Neuronal stem cell (in vitro differentiated cells): ENCODE measurements at regions not wholly inside any gene's neighbourhood (a gene's known extent, or its start where the extent isn't known, plus 50 kb on each side); places are given as distances from the start of the nearest gene placed in this dataset.

Experiments
- DNase-seq: peaks from one replicate; pipeline ENCODE4 v3.0.0-alpha.2; 2013; ENCODE audit warnings: low spot score
- H2AFZ ChIP-seq: one replicate; pipeline ENCODE4 v1.6.1; 2013; ENCODE audit warnings: mild to moderate bottlenecking, low read length, inconsistent platforms
- H2AK5ac ChIP-seq: 2 replicates; pipeline ENCODE4 v1.6.1; 2013; ENCODE audit warnings: low read depth, mild to moderate bottlenecking, inconsistent platforms, low read length, moderate library complexity, mixed read lengths
- H2BK120ac ChIP-seq: 2 replicates; pipeline ENCODE4 v1.6.1; 2013; ENCODE audit warnings: low read depth, mild to moderate bottlenecking, inconsistent platforms, low read length, moderate library complexity, mixed read lengths
- H2BK12ac ChIP-seq: one replicate; pipeline ENCODE4 v1.6.1; 2013; ENCODE audit warnings: low read length, inconsistent platforms
- H2BK15ac ChIP-seq: 2 replicates; pipeline ENCODE4 v1.6.1; 2013; ENCODE audit warnings: mild to moderate bottlenecking, low read length, inconsistent platforms, mixed read lengths
- H2BK5ac ChIP-seq: one replicate; pipeline ENCODE4 v1.6.1; 2013; ENCODE audit warnings: inconsistent platforms, mild to moderate bottlenecking, low read length, moderate library complexity
- H3K14ac ChIP-seq: one replicate; pipeline ENCODE4 v1.6.1; 2013; ENCODE audit warnings: low read length, inconsistent platforms
- H3K18ac ChIP-seq: 2 replicates; pipeline ENCODE4 v1.6.1; 2013; ENCODE audit warnings: low read length, inconsistent platforms
- H3K23ac ChIP-seq: 2 replicates; pipeline ENCODE4 v1.6.1; 2013; ENCODE audit warnings: low read depth, mild to moderate bottlenecking, mixed read lengths, low read length, inconsistent platforms; ENCODE audit not compliant: poor library complexity
- H3K27ac ChIP-seq: replicated peaks from 3 replicates; pipeline ENCODE4 v1.5.1; 2013; ENCODE audit warnings: low read length, inconsistent platforms
- H3K27me3 ChIP-seq, 3 experiments: 2 replicates each; pipeline ENCODE4 v1.6.1; 2013; ENCODE audit warnings: low read length in 3 of 3, mild to moderate bottlenecking in 2 of 3, inconsistent platforms in 1 of 3, low read depth in 1 of 3, mixed read lengths in 1 of 3, moderate library complexity in 1 of 3; ENCODE audit not compliant: control insufficient read depth in 3 of 3, insufficient read depth in 3 of 3
- H3K36me3 ChIP-seq, 2 donors: replicated peaks in 1 of 2; 2 replicates each; pipeline ENCODE4 v1.6.1; 2013; ENCODE audit warnings: low read length in 2 of 2; ENCODE audit not compliant: control insufficient read depth in 2 of 2, insufficient read depth in 2 of 2
- H3K4ac ChIP-seq: 2 replicates; pipeline ENCODE4 v1.6.1; 2013; ENCODE audit warnings: inconsistent platforms, mild to moderate bottlenecking, low read length, moderate library complexity
- H3K4me1 ChIP-seq, 2 donors: 1 replicate in 1 of 2; 2 replicates in 1 of 2; pipeline ENCODE4 v1.6.1; 2013; ENCODE audit warnings: low read length in 2 of 2, low read depth in 1 of 2; ENCODE audit not compliant: control insufficient read depth in 2 of 2, insufficient read depth in 1 of 2
- H3K4me2 ChIP-seq: one replicate; pipeline ENCODE4 v1.6.1; 2013; ENCODE audit warnings: mild to moderate bottlenecking, low read length, inconsistent platforms; ENCODE audit not compliant: insufficient read depth, poor library complexity, severe bottlenecking
- H3K4me3 ChIP-seq, 2 donors: 2 replicates each; pipeline ENCODE4 v1.5.1; 2013; ENCODE audit warnings: low read length in 2 of 2, mild to moderate bottlenecking in 2 of 2, inconsistent platforms in 1 of 2, moderate library complexity in 1 of 2
- H3K79me1 ChIP-seq: one replicate; pipeline ENCODE4 v1.6.1; 2013; ENCODE audit warnings: low read depth, mild to moderate bottlenecking, inconsistent platforms, low read length, moderate library complexity
- H3K9ac ChIP-seq: one replicate; pipeline ENCODE4 v1.6.1; 2013; ENCODE audit warnings: mild to moderate bottlenecking, low read depth, low read length, inconsistent platforms; ENCODE audit not compliant: poor library complexity
- H3K9me3 ChIP-seq, 2 donors: replicated peaks in 1 of 2; 2 replicates each; pipeline versions ENCODE3 to v1.6.1; 2013; ENCODE audit warnings: low read length in 2 of 2, mild to moderate bottlenecking in 2 of 2, inconsistent platforms in 1 of 2, low read depth in 1 of 2, mixed read lengths in 1 of 2, moderate library complexity in 1 of 2; ENCODE audit not compliant: control insufficient read depth in 2 of 2, insufficient read depth in 1 of 2
- H4K8ac ChIP-seq: one replicate; pipeline ENCODE4 v1.6.1; 2013; ENCODE audit warnings: low read depth, mild to moderate bottlenecking, inconsistent platforms, low read length, moderate library complexity
- H4K91ac ChIP-seq: one replicate; pipeline ENCODE4 v1.6.1; 2013; ENCODE audit warnings: low read length, low read depth, mild to moderate bottlenecking, inconsistent platforms; ENCODE audit not compliant: poor library complexity
- WGBS, 2 donors: extraction: QIAGEN DNeasy Blood & Tissue Kit; methylation state at CpG; one replicate each; pipeline ENCODE4 v1.1.7; 2013; ENCODE audit warnings: missing lambda C conversion rate in 2 of 2, mixed read lengths in 1 of 2; ENCODE audit not compliant: insufficient read length in 2 of 2, insufficient replicate concordance in 1 of 2; ENCODE audit errors: extremely low coverage in 2 of 2; 5-methylcytosine and 5-hydroxymethylcytosine counted together

DNA sequence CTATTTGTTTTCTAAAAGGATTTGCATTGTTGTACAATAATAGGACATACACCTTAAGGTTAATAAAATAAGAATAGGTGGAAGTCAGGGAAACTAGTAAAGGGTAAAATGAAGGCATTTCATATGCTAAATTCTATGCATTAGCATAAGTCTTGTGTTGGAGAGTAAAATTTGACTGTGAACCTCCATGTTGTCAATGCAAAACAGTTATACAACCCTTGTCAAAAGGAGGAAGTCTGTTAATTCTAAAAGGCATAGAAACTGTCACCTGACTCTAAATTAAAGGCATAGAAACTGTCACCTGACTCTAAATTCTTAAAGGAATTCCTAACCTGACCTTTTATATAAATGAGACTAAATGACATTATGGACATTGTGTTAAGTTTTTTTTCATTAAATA, 291.8 kb downstream of the OLFM3 start:
- Histone ChIP-seq H3K18ac (no peak overlapping the region), H3K27me3 (no peaks in the 10 kb centered on the region), H2BK15ac (no peak overlapping the region), H4K91ac (no peak overlapping the region), H3K9me3 (no peaks in the 10 kb centered on the region), H3K27ac (no peak overlapping the region), H2BK12ac (no peak overlapping the region), H3K4me3 (no peak overlapping the region), H3K14ac (no peak overlapping the region), H3K36me3 (no peaks in the 10 kb centered on the region), H2BK5ac (no peak overlapping the region), H3K9ac (no peak overlapping the region), H3K79me1 (no peaks in the 10 kb centered on the region), H3K23ac (no peak overlapping the region), H3K4ac (no peak overlapping the region), H2AFZ (no peak overlapping the region), H2BK120ac (no peak overlapping the region), H2AK5ac (no peak overlapping the region), H3K4me1 (no peaks in the 10 kb centered on the region), H3K4me2 (no peak overlapping the region), H4K8ac (no peak overlapping the region)
- DNase-seq = no peak

DNA sequence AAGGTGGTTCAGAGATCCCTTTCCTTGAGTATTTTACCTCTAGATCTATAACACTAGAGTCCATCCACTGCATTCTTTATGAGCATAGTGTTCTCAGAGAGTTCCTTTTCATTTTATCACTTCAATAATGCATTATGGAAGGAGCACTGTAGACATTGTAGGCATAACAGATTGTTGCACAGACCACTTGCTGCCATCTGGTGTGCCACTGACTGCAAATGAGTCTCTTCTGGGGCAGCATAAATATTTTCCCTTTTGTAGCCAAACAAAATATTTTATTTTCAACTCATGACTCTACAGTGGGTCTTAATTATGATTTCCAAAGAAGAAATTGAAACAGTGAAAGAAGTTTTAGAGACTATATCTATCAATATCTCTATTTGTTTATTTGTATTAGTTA, 290.4 kb downstream of the OLFM3 start:
- no peak overlapping the region for H4K91ac ChIP-seq
- no peak overlapping the region for H2BK12ac ChIP-seq
- H2BK15ac ChIP-seq = no peak overlapping the region
- no peak overlapping the region for H3K9ac ChIP-seq
- no peak overlapping the region for H3K14ac ChIP-seq
- no peak overlapping the region for H2AFZ ChIP-seq
- no peak overlapping the region for H3K4me2 ChIP-seq
- H3K36me3 ChIP-seq = no peaks in the 10 kb centered on the region
- H3K4me3 ChIP-seq = no peak overlapping the region
- H2AK5ac ChIP-seq = no peak overlapping the region
- no peak overlapping the region for H2BK120ac ChIP-seq
- H3K18ac ChIP-seq = no peak overlapping the region
- H3K4ac ChIP-seq = no peak overlapping the region
- H3K27ac ChIP-seq = no peak overlapping the region
- no peak for DNase-seq
- no peak overlapping the region for H2BK5ac ChIP-seq
- H4K8ac ChIP-seq = no peak overlapping the region
- no peak overlapping the region for H3K23ac ChIP-seq
- no peaks in the 10 kb centered on the region for H3K27me3 ChIP-seq
- no peaks in the 10 kb centered on the region for H3K9me3 ChIP-seq
- H3K79me1 ChIP-seq = no peaks in the 10 kb centered on the region
- H3K4me1 ChIP-seq = no peaks in the 10 kb centered on the region

DNA sequence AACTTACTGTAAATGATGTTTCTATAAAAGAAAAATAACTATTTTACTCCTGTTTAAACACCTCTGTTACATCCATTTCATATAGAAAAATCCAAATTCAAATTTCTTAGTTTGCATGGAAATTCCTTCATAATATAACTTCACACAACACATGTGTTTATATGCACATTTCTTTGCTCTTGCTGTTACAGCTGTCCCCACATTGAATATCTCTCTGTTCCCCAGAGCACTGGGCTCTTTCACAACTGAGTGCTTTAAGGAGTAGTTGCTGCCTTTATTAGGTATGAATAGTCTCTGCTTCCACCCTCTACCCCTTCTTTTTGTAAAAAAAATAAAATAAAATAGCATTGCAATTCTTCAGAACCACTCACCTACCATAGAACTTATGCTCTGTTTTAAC, 287.0 kb downstream of the OLFM3 start:
- H2BK15ac ChIP-seq = no peak overlapping the region
- no peak overlapping the region for H3K4me2 ChIP-seq
- no peak overlapping the region for H3K9ac ChIP-seq
- H4K8ac ChIP-seq = no peak overlapping the region
- H3K4me3 ChIP-seq = no peak overlapping the region
- no peaks in the 10 kb centered on the region for H3K9me3 ChIP-seq
- H2BK120ac ChIP-seq = no peak overlapping the region
- no peak overlapping the region for H3K18ac ChIP-seq
- H2BK5ac ChIP-seq = no peak overlapping the region
- H3K27ac ChIP-seq = no peak overlapping the region
- H3K79me1 ChIP-seq = no peaks in the 10 kb centered on the region
- no peaks in the 10 kb centered on the region for H3K36me3 ChIP-seq
- no peak overlapping the region for H3K14ac ChIP-seq
- no peak for DNase-seq
- no peak overlapping the region for H3K23ac ChIP-seq
- H2BK12ac ChIP-seq = no peak overlapping the region
- no peak overlapping the region for H2AK5ac ChIP-seq
- H3K4ac ChIP-seq = no peak overlapping the region
- no peaks in the 10 kb centered on the region for H3K27me3 ChIP-seq
- no peak overlapping the region for H2AFZ ChIP-seq
- no peak overlapping the region for H4K91ac ChIP-seq
- H3K4me1 ChIP-seq = no peaks in the 10 kb centered on the region

DNA sequence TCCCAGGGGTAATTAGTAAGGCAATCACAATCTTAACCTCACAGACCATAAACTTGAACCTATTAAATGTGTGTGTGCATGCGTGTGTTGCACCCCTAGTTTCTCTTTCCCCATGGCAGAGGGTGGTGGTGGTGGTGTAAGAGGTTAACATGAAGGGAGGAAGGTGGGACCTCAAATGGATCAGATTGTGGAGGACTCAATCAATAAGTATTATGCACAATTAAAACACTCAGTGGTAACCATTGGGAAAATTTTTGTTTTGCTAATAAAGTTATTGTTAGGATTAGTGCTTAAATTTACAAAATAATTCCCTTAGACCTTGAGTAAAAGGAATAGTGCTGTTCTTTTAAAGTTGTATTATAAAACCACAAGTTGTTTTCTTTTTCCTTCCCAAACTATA, 283.0 kb downstream of the OLFM3 start:
- Histone ChIP-seq H4K8ac (no peak overlapping the region), H2BK15ac (no peak overlapping the region), H3K36me3 (no peaks in the 10 kb centered on the region), H3K4me1 (no peaks in the 10 kb centered on the region), H3K23ac (no peak overlapping the region), H3K14ac (no peak overlapping the region), H3K4ac (no peak overlapping the region), H2AK5ac (no peak overlapping the region), H3K27me3 (no peaks in the 10 kb centered on the region), H3K18ac (no peak overlapping the region), H3K9me3 (no peaks in the 10 kb centered on the region), H3K27ac (no peak overlapping the region), H4K91ac (no peak overlapping the region), H3K9ac (no peak overlapping the region), H3K4me2 (no peak overlapping the region), H2BK12ac (no peak overlapping the region), H2BK5ac (no peak overlapping the region), H2BK120ac (no peak overlapping the region), H3K4me3 (no peak overlapping the region), H2AFZ (no peak overlapping the region), H3K79me1 (no peaks in the 10 kb centered on the region)
- WGBS, 2 donors = no CpG with 5 or more reads among the region's 1 CpG
- no peak for DNase-seq
